HAP-1 (cell line): ENCODE measurements at regions not wholly inside any gene's neighbourhood (a gene's known extent, or its start where the extent isn't known, plus 50 kb on each side); places are given as distances from the start of the nearest gene placed in this dataset.

Experiments used
- DNase-seq, 2 experiments: peaks; one replicate each; pipeline ENCODE4 v3.0.0-alpha.2; 2016 to 2020; ENCODE audit warnings: low spot score in 2 of 2
- H3K27me3 ChIP-seq: fragments of 250-450 bp; sonication (Bioruptor Pico); 2 replicates; pipeline ENCODE4 v1.5.1; 2020; ENCODE audit warnings: low read depth, mild to moderate bottlenecking, moderate library complexity
- H3K36me3 ChIP-seq: fragments of 250-450 bp; sonication (Bioruptor Pico); replicated peaks from 2 replicates; pipeline ENCODE4 v1.5.1; 2020; ENCODE audit warnings: mild to moderate bottlenecking
- H3K4me1 ChIP-seq: fragments of 250-450 bp; sonication (Bioruptor Pico); 2 replicates; pipeline ENCODE4 v1.5.1; 2020; ENCODE audit warnings: mild to moderate bottlenecking
- H3K4me3 ChIP-seq: fragments of 250-450 bp; sonication (Bioruptor Pico); 2 replicates; pipeline ENCODE4 v1.5.1; 2020; ENCODE audit warnings: mild to moderate bottlenecking, moderate library complexity
- H3K9me3 ChIP-seq: fragments of 250-450 bp; sonication (Bioruptor Pico); 2 replicates; pipeline ENCODE4 v1.5.1; 2020; ENCODE audit warnings: mild to moderate bottlenecking, moderate library complexity
- in situ Hi-C: fragments of 300-500 bp; cut with MboI; formaldehyde crosslinking; loops from 3 replicates; pipeline ENCODE4 v1.14.3; 2020; ENCODE audit warnings: low sequenced_read_pairs, inconsistent platforms, mixed read lengths

GRCh38 chr7:155138204-155138603 lies 68.1 kb downstream of the HTR5A start:
- no peak for DNase-seq
- Histone ChIP-seq H3K27me3 (peaks cover 8% of the 10 kb centered on the region; the same call in 1 of the 2 replicates), H3K4me3 (no peak overlapping the region), H3K9me3 (no peaks in the 10 kb centered on the region), H3K36me3 (no peaks in the 10 kb centered on the region), H3K4me1 (no peaks in the 10 kb centered on the region)
- in situ Hi-C loops: no loop called here

GRCh38 chr7:155141562-155141961 lies 71.4 kb downstream of the HTR5A start:
- DNase-seq: no peak
- no peaks in the 10 kb centered on the region for H3K4me1 ChIP-seq
- in situ Hi-C loops: no loop called here
- no peaks in the 10 kb centered on the region for H3K9me3 ChIP-seq
- peaks cover 8% of the 10 kb centered on the region; the same call in 1 of the 2 replicates for H3K27me3 ChIP-seq
- H3K36me3 ChIP-seq: no peaks in the 10 kb centered on the region
- H3K4me3 ChIP-seq: no peak overlapping the region

GRCh38 chr7:155143381-155143780 lies 73.3 kb downstream of the HTR5A start:
- Histone ChIP-seq H3K4me1 (no peaks in the 10 kb centered on the region), H3K27me3 (peaks cover 8% of the 10 kb centered on the region; the same call in 1 of the 2 replicates), H3K9me3 (no peaks in the 10 kb centered on the region), H3K4me3 (no peak overlapping the region), H3K36me3 (no peaks in the 10 kb centered on the region)
- in situ Hi-C loops: no loop called here
- DNase-seq: no peak

- Histone ChIP-seq H3K27me3 (peaks cover 8% of the 10 kb centered on the region; the same call in 1 of the 2 replicates), H3K4me3 (no peak overlapping the region), H3K36me3 (no peaks in the 10 kb centered on the region), H3K9me3 (no peaks in the 10 kb centered on the region), H3K4me1 (no peaks in the 10 kb centered on the region)
- no peak for DNase-seq
- in situ Hi-C loops: no loop called here
These were observed 74.2 kb downstream of the HTR5A start for GRCh38 chr7:155144371-155144770.

GRCh38 chr7:155145477-155146255 lies 75.5 kb downstream of the HTR5A start:
- in situ Hi-C loops: no loop called here
- no peak for DNase-seq
- Histone ChIP-seq H3K36me3 (no peaks in the 10 kb centered on the region), H3K4me3 (no peak overlapping the region), H3K9me3 (no peaks in the 10 kb centered on the region), H3K27me3 (peaks cover 8% of the 10 kb centered on the region; the same call in 1 of the 2 replicates), H3K4me1 (no peaks in the 10 kb centered on the region)

GRCh38 chr7:155147172-155147571 lies 77.0 kb downstream of the HTR5A start:
- Histone ChIP-seq H3K27me3 (peaks cover 8% of the 10 kb centered on the region; the same call in 1 of the 2 replicates), H3K4me3 (no peak overlapping the region), H3K36me3 (no peaks in the 10 kb centered on the region), H3K4me1 (no peaks in the 10 kb centered on the region), H3K9me3 (no peaks in the 10 kb centered on the region)
- no peak for DNase-seq
- in situ Hi-C loops: no loop called here

- Histone ChIP-seq H3K9me3 (no peaks in the 10 kb centered on the region), H3K36me3 (no peaks in the 10 kb centered on the region), H3K27me3 (peaks cover 6% of the 10 kb centered on the region; the same call in 1 of the 2 replicates), H3K4me3 (no peak overlapping the region), H3K4me1 (no peaks in the 10 kb centered on the region)
- in situ Hi-C loops: no loop called here
- DNase-seq: no peak
These were observed 77.5 kb downstream of the HTR5A start for GRCh38 chr7:155147624-155148023.

- no peaks in the 10 kb centered on the region for H3K36me3 ChIP-seq
- H3K4me1 ChIP-seq: no peaks in the 10 kb centered on the region
- DNase-seq: no peak
- H3K4me3 ChIP-seq: no peak overlapping the region
- no peaks in the 10 kb centered on the region for H3K27me3 ChIP-seq
- H3K9me3 ChIP-seq: no peaks in the 10 kb centered on the region
- in situ Hi-C loops: no loop called here
These were observed 83.6 kb downstream of the HTR5A start for GRCh38 chr7:155153676-155154075.

GRCh38 chr7:155154586-155154985 lies 84.5 kb downstream of the HTR5A start:
- no peak for DNase-seq
- H3K27me3 ChIP-seq: no peaks in the 10 kb centered on the region
- in situ Hi-C loops: no loop called here
- no peak overlapping the region for H3K4me3 ChIP-seq
- H3K9me3 ChIP-seq: no peaks in the 10 kb centered on the region
- H3K4me1 ChIP-seq: no peaks in the 10 kb centered on the region
- no peaks in the 10 kb centered on the region for H3K36me3 ChIP-seq

GRCh38 chr7:155161690-155162089 lies 91.6 kb downstream of the HTR5A start:
- no peaks in the 10 kb centered on the region for H3K4me1 ChIP-seq
- in situ Hi-C loops: no loop called here

GRCh38 chr7:155162422-155162821 lies 92.3 kb downstream of the HTR5A start:
- no peaks in the 10 kb centered on the region for H3K27me3 ChIP-seq
- in situ Hi-C loops: no loop called here
- no peak for DNase-seq
- H3K4me1 ChIP-seq: no peaks in the 10 kb centered on the region
- H3K36me3 ChIP-seq: no peaks in the 10 kb centered on the region
- H3K4me3 ChIP-seq: no peak overlapping the region
- H3K9me3 ChIP-seq: no peaks in the 10 kb centered on the region

More at GRCh38 chr7:155161690-155162089, 91.6 kb downstream of the HTR5A start:
- H3K36me3 ChIP-seq: no peaks in the 10 kb centered on the region
- DNase-seq: no peak
- no peak overlapping the region for H3K4me3 ChIP-seq
- H3K9me3 ChIP-seq: no peaks in the 10 kb centered on the region
- H3K27me3 ChIP-seq: no peaks in the 10 kb centered on the region

GRCh38 chr7:155163696-155164095 lies 93.6 kb downstream of the HTR5A start:
- in situ Hi-C loops: no loop called here
- H3K4me3 ChIP-seq: no peak overlapping the region
- H3K36me3 ChIP-seq: no peaks in the 10 kb centered on the region
- H3K4me1 ChIP-seq: no peaks in the 10 kb centered on the region
- H3K9me3 ChIP-seq: no peaks in the 10 kb centered on the region
- no peak for DNase-seq
- no peaks in the 10 kb centered on the region for H3K27me3 ChIP-seq

- no peaks in the 10 kb centered on the region for H3K4me1 ChIP-seq
- H3K36me3 ChIP-seq: no peaks in the 10 kb centered on the region
- H3K27me3 ChIP-seq: no peaks in the 10 kb centered on the region
- no peak for DNase-seq
- in situ Hi-C loops: no loop called here
- no peak overlapping the region for H3K4me3 ChIP-seq
- no peaks in the 10 kb centered on the region for H3K9me3 ChIP-seq
These were observed 94.2 kb downstream of the HTR5A start for GRCh38 chr7:155164316-155164715.

GRCh38 chr7:155166108-155166507 lies 96.0 kb downstream of the HTR5A start:
- in situ Hi-C loops: no loop called here
- no peak for DNase-seq
- H3K9me3 ChIP-seq: no peaks in the 10 kb centered on the region
- no peaks in the 10 kb centered on the region for H3K4me1 ChIP-seq
- H3K4me3 ChIP-seq: no peak overlapping the region
- no peaks in the 10 kb centered on the region for H3K27me3 ChIP-seq
- no peaks in the 10 kb centered on the region for H3K36me3 ChIP-seq
